GM21717 (cell line): ENCODE measurements at regions not wholly inside any gene's neighbourhood (a gene's known extent, or its start where the extent isn't known, plus 50 kb on each side); places are given as distances from the start of the nearest gene placed in this dataset.

Experiments used
- ATAC-seq: cut with Tn5 transposase; IDR thresholded peaks from one replicate; pipeline ENCODE4 v1.9.1; 2021; ENCODE audit warnings: mild to moderate bottlenecking, moderate library complexity; ENCODE audit not compliant: unreplicated experiment

DNA sequence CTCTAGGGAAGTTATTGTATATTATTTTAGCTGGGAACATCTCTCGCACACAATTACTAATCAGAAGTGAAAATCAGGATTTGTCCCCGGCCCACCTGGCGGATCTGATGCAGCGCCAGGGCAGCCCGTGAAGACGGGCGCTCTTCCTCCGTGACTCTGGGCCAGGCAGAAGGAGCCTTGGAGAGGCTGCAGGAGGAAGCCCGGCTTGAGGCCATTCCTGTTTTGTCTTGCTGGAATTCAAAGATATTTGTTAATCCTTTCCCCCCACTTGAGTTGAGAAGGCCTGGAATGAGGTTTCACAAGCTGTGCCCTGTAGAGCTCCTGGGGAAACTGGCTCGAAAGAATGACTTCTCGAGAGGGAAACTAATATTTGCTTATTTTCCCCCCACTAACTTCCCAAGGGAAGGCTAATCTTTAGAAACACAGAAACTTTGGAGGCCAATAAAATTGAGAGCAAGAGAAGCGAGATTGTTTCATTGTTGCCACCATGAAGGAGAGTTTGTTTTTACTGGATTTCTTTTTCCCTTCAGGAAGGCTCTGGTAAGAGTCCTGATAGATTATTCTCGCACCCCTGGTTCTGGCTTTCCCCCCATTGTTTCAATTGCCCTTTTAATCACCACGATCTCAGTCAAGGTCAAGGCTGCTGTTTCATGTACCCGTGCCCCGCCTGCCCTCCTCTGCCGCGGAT, 92.8 kb upstream of the SEPTIN5 start:
- no peak for ATAC-seq

DNA sequence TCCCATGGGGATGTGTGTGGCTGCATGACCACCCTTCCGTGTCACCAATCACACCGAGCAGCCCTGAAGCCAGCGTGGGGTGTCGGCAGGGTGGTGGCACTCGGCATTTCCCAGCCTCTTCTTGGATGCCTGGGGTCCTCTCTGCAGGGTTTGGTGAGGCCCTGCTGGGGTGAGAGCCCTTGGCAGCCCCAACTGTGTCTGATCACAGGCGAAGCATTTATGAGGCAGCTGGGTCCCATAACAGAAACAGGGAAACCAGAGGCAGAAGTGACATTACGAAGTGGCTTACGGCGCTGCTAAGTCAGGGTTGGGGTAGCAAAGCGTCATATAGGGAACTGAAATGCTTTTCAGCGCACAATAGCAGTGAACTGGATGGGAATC, 92.3 kb upstream of the SEPTIN5 start:
- ATAC-seq, result no peak

DNA sequence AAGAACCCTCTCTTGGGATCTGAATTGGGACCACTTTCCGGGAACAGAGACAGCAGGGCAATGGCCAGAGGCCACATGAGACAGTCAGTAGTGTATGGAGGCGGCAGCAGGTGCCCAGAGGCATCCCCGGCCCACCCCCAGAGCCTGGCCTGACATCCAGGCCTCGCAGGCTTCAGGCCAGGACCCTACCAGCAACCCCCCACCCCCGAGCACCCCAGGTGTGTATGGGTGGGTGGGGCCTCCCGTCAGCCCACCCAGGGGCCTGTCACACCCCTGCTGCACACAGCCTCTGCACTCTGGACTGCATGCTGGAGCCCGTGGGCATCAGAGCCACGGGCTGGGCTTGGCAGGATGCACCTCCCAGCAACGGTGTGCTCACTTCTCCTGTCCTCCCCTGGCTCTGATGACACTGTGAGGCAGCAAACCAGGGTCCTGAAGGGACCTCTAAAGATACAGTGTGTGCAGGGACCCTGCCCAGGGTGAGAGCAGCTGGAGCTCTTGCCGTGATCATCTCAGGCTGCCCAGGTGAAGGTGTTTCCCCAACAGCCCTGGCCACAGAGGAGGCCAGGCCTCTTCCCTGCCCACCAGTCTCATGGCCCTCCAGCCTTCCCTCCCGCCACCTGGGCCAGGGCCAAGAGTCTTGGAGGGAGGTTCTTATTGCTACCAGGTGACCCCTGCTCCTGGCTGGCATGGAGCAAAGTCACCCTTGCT, 88.8 kb upstream of the SEPTIN5 start:
- ATAC-seq, result no peak

DNA sequence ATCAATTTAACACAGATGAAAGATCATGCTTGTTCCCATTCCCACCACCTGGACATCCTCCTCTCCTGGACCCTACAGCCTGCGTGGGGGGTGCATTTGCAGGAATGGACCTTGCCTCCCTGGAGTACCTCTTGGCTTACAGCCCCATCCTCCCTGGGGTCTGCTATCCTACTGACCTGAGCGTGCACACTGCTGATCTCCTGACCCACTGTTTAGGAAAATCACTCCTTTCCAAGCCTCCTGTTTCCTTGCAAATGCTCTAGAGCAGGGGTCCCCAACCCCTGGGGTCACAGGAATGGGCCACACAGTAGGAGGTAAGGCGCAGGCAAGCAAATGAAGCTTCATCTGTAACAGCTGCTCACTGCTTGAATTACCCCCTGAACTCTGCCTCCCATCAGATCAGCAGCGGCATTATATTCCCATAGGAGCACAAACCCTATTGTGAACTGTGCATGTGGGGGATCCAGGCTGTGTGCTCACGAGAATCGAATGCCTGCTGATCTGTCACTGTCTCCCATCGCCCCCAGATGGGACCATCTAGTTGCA, 88.2 kb upstream of the SEPTIN5 start:
- no peak for ATAC-seq

DNA sequence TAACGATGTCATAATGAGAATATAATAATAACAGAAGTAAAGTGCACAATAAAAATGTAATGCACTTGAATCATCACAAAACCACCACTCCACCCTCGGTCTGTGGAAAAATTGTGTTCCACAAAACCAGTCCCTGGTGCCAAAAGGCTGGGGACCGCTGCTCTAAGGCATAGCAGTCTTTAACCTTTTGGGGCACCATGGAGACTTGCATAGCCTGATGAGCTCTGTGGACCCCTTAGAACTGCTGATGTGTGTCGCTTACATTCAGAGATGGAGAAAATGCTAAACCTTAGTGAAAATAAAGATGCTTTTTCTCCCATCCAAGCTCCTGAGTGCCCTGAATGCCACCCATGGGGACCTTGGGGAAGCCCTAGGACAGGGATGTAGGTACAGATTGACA, 87.6 kb upstream of the SEPTIN5 start:
- no peak for ATAC-seq

DNA sequence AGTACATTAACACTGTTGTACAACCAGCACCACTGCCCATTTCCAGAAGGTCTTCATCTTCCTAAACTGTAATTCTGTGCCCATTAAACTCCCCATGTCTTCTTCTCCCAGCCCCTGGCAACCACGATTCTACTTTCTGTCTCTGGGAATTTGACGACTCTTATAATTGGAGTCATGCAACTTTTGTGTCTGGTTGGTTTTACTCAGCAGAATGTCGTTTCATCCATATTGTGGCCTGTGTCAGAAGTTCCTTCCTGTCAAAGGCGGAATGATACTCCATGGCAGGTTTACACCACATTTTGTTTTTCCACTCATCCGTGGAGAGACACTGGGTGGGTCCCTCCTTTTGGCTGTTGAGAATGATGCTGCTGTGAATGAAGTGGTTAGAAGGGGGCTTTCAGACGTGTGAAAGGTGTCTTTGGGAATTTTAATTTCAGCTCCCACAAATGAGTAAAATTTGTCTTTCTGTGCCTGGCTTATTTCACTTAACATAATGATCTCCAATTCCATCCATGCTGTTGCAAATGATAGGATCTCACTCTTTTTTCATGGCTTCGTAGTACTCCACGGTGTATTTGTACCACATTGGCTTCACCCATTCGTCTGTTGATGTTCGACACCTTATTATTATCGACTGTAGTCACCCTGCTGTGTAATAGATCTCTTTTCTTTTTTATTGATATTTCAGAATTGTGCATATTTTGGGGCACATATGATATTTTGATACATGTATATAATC, 86.1 kb upstream of the SEPTIN5 start:
- ATAC-seq, result no peak

DNA sequence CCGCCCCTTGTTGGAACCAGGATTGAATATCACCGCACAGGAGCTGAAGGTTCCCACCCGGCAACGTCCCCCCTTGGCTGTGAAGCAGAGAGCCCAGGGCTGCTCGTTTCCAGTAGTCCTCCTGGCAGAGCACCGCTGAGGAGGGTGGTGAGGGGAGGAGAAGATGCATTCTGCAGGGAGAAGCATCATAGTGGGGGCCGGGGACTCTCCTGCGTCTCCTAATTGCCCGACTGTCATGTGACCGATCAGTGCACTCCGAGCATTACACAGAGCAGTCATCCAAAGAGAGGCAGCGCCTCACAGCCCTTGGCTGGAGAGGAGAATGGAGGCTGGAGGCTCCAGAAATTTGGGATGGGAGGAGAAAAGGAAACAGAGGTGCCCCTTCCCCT, 85.0 kb upstream of the SEPTIN5 start:
- ATAC-seq, result no peak

DNA sequence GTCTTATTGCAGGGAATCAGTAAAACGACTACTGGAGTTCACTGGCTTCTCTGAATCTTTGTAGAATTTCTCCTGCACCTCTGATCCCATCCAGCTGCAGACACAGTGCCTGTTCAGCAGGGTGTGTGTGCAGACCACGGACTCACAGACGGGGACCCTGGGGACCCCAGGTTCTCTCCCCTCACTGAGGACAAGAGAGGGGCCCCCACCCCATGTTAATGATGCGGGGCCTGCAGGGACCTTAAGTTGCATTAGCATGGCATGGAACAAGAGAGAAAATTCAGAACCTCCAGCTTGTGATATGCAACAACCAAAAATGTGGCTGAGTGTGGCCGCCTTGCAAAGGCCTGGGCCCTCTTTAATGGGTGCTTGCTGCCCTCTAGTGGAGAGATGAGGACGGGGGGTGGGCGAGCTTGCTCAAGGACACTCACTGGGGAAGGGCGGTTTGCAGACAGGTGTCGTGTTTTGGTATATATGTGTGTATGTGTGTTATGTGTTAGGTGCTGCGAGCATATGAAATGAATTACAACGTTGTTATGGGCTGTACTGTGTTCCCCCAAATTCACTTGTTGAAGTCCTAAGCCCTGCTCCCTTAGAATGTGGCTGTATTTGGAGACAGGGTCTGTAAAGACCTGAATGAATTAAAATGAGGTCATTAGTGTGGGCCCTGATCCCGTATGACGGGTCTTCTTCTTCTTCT, 84.4 kb upstream of the SEPTIN5 start:
- ATAC-seq, result no peak

DNA sequence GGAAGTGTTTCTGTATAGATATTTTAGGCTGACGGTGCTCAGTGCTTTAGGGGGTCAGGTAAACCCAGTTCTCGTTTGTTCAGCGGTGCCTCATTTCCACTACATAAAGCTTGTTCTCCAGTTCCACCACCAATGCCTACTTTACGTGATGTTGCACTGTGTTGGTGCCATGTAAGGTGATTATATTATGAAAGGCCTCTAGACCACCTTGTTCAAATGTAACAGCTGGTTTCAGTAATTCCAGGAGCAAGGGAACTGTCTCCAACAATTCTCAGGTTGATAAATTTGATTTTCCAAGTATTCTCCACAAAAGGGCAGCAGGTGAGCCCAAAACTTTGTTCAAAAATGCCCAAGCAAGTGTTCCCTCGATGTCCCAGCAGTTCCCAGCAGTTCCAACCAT, 83.7 kb upstream of the SEPTIN5 start:
- no peak for ATAC-seq

DNA sequence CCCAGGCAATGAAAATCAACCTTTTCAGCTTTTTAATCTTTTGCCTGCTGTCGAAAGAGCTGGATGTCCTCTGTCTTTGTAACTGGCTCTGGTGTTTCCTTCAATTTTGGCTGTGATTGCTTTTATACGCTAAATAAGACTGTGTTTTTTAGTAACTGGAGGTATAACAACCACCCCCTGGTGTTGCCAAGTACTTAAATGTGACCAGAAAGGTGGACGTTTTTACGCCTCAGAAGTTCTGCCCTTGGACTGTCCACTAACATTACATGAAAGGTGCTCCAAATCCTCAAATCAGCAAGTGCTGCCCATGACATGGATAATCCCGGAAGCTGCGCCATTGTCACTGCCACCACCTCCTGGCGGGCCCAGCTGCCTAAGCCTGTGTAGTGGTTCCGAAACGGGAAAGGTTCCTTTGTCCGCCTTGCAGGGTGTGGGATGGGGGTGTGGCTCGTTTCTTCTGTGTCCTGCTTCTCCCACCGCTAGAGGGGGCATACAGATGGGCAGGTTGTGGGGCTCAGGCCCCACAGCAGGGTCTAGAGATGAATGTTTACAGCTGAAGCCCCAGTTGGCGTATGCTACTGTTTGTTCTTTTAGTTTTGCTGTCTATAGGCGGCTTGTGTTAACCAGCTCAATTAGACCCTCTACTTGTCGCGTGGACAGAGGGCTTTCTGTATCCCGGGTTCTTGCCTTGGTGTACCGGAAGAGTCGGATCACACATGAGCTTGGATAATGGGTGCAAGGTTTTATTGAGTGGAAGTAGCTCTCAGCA, 82.2 kb upstream of the SEPTIN5 start:
- ATAC-seq, result no peak

DNA sequence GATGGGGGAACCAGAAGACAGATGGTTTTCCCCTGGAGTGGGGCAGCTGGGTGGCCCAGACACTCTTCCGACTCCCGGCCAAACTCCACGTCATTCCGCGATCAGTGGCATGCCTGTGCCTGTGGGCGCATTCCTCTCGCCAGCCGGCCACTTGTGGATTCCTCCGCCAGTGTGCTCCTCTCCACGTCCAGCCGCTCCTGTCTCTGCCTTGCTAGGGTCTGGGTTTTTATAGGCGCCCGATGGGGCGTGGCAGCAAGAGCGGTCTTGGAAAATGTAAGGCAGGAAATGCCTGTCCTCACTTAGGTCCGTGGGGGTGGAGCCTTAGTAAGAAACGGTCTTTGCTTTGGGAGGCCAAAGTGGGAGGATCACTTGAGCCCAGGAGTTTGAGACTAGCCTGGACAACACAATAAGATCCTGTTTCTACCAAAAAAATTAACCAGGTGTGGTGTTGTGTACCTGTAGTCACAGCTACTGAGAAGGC, 81.6 kb upstream of the SEPTIN5 start:
- ATAC-seq, result no peak

DNA sequence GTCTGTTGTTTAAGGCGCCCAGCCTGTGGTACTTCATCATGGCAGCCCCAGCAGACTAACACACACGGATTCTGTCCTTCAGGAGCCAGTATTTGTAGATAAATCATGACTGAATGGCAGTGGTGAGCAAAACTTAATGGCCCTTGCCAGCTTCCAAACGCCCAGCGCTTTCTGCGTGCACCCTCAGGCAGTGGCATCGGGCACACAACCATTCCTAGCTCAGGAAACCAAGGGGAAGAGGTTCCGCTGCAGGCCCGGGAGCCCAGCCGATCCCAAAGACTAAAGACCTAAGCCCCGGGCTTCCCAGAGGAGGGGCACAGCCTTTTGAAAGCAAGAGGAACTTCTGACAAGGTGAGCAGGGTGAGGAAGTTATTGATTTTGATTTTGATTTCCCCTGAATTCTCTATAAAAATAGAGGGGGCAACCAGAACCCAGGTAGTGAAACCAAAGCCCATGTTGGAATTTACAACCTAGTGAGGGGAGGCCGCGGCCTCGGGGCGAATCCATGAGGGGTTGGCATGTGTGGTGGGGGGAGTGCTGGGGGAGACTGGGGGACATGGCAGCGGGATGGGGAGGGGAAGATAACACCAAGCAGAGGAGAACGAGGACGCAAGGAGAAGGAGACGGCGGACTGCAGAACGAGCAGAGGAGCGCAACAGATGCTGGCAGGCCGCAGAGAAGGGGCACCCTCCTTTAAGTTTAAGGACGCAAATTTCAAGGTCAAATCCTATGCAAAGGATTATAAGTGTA, 79.9 kb upstream of the SEPTIN5 start:
- no peak for ATAC-seq

DNA sequence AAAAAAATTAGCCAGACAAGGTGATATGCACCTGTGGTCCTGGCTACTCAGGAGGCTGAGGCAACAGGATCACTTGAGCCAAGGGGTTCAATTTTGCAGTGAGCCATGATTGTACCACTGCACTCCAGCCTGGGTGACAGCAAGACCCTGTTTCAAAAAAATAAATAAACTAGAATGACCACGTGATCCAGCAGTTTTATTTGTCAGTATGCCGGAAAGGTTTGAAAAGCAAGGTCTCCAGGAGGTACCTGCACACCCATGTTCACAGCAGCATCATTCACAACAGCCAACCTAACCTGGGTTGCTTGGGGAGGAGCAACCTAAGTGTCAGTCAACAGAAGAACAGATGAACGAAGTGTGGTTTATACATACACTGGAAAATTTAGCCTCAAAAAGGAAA, 78.7 kb upstream of the SEPTIN5 start:
- no peak for ATAC-seq

DNA sequence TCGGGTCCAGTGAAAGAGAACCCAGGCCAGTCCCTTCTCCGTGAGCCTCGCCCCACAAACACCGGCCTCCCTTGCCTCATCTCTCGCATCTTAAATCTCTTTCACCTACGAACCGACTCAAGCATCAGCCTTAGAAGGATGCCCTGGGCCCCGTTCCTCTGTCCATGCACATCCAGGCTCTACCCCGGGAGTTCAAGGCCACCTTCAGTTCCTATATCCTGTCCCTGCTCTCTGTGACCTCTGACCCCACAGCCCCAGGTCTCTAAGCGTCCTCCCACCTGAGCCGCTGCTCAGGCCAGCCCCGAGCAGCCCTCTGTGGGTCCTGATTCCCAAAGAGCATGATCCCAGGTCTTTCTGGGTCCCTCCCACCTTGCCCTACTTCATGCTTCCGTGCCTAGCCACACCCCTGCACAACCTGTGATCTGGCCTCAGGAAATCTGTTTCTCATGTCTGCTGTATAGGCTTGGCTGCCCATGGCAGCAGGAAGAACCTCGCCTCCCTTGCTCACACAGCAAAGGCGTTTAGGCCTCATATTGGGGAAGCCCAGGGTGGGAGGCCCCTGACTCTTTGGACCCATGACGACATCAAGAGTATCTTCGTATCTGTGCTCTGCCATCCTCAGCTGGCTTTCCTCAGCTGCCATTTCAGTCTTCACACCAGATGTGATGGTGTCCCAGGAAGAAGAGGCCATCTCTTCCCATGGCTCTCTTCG, 77.5 kb upstream of the SEPTIN5 start:
- ATAC-seq, result no peak

DNA sequence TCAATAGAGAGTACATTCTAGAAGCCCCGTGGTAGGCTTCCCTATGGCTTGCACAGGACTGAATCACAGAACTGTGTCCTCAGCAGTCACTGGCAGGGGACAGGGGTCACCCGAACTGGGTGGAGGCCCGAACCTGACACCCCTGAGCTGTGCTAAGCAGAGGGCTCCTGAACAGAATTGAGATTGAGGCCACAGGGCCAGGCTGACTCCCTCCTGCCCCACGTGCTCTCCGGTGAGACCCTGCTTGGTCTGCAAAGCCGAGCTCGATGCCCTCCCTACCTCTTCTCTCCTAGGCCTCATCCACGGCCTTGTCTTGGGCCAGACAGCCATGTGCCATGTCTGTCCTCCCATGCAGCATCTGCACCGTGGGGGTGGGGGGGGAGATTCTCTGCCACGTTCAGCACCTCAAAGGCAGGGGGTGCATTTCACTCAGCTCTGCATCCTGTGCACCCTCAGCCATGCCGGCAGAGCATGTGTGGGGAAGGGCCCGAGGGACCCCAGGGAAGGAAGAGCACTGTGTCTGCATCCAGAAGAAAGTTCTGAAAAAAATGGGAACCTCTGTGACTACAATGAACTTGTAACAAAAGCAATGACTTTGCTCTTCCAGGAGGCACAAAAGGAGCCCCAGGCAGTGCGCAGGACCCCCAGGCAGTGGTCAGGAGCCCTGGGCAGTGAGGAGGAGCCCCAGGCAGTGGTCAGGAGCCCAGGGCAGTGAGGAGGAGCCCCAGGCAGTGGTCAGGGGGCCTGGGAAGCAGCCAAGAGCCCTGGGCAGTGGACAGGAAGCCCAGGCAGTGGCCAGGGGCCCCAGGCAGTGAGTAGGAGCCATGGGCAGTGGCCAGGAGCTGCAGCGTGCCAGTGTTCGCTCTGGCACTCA, 76.7 kb upstream of the SEPTIN5 start:
- no peak for ATAC-seq

DNA sequence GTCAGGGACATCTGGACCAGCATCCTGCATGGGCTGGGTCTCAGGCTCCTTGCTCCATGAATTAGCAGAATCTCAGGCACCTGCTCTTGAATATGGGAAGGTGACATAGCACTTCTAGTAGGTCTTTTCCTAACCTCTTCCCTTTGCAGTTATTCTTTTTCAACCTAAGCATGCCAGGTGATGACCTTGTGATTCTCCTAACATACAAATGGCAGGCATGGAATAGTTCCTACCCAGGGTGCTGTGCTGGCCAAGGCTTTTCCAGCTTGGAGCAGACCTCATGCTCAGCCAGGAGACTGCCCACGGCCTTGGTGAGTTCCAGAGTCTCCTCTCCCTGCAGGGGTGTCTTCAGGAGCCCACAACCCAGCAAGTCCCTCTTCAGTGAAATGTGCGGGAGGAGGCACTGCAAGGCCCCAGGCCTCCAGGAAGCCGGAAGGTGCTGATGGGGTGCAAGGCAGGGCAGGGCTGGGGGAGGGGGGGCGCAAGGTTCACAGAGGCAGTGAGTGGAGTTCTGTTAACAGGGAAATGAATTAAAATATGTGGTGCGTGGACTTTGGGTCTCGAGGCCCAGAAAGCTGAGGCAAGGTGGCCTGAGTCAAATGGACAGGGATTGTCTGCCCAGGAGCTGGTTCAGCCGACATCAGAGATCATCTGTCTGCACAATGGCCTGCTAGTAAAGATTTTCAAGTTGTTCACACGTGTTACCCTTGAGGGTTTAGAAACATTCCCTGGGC, 75.9 kb upstream of the SEPTIN5 start:
- no peak for ATAC-seq

DNA sequence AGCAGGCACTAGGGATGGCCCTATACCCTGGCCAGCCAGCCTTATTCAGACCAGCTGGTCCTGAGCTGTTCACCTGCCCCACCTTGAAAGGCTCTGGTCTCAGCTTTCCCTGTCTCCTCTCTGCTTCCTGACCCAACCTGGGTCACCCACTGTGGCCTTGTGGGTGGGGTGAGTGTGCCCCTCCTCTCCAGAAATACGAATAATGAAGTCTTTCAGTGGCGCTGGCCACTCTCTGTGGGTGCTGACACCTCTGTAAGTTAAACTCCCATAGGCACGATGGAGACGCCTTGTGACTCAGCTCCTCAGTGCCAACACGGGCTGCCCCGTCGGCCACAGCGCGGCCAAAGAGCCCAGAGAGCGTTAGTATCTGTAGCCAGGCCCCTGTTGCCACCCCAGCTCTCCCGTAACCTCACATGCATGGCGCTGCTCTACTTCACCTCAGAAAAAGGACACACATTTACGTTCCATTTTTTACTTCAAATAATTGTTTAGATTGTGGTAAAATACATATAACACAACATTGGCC, 74.6 kb upstream of the SEPTIN5 start:
- no peak for ATAC-seq
